WTC11 (cell line): ENCODE measurements at regions not wholly inside any gene's neighbourhood (a gene's known extent, or its start where the extent isn't known, plus 50 kb on each side); places are given as distances from the start of the nearest gene placed in this dataset.

Experiments
- ATAC-seq: fragments of 200-7000 bp; cut with Tn5 transposase; 2 replicates; pipeline ENCODE4 v1.10.0; 2021; ENCODE audit warnings: mild to moderate bottlenecking, moderate library complexity
- CTCF ChIA-PET: fragments of 300-600 bp; sonication (Branson Sonifier 250); formaldehyde crosslinking; loops from one replicate; lab custom pipeline; 2021; ENCODE audit warnings: antibody characterized with exemption; lab: Charles Lee
- POLR2A ChIA-PET: fragments of 350-600 bp; sonication (Branson Sonifier 250); formaldehyde crosslinking; loops from one replicate; lab custom pipeline; 2021; ENCODE audit warnings: antibody characterized with exemption; lab: Charles Lee
- DNase-seq: peaks from one replicate; pipeline ENCODE4 v3.0.0; 2021; ENCODE audit warnings: low spot score
- H3K27ac Mint-ChIP-seq: 2 replicates; pipeline ENCODE4 v1.8.0; 2021; ENCODE audit warnings: mixed read lengths
- H3K27me3 Mint-ChIP-seq: 2 replicates; pipeline ENCODE4 v1.8.0; 2021; ENCODE audit warnings: low read depth, mild to moderate bottlenecking, moderate library complexity, mixed read lengths
- H3K36me3 Mint-ChIP-seq: 2 replicates; pipeline ENCODE4 v1.8.0; 2021; ENCODE audit warnings: mixed read lengths
- H3K4me1 Mint-ChIP-seq: 2 replicates; pipeline ENCODE4 v1.8.0; 2022; ENCODE audit warnings: mixed read lengths
- H3K4me3 Mint-ChIP-seq: 2 replicates; pipeline ENCODE4 v1.8.0; 2021; ENCODE audit warnings: mild to moderate bottlenecking, moderate library complexity, mixed read lengths
- H3K9me3 Mint-ChIP-seq: 2 replicates; pipeline ENCODE4 v1.8.0; 2021; ENCODE audit warnings: mixed read lengths
- ARID4B ChIP-seq: sonication (generic); formaldehyde crosslinking; IDR thresholded peaks from 2 replicates; pipeline ENCODE4 v1.8.0; 2023; ENCODE audit warnings: missing genetic modification reagents, mild to moderate bottlenecking, borderline replicate concordance
- CBFB ChIP-seq: sonication (generic); formaldehyde crosslinking; IDR thresholded peaks from 2 replicates; pipeline ENCODE4 v1.8.1; 2022; ENCODE audit warnings: mild to moderate bottlenecking, low read depth, missing genetic modification reagents
- CREM ChIP-seq: sonication (generic); formaldehyde crosslinking; IDR thresholded peaks from 2 replicates; pipeline ENCODE4 v1.8.1; 2022; ENCODE audit warnings: mild to moderate bottlenecking, missing genetic modification reagents, moderate library complexity
- ELF4 ChIP-seq: sonication (generic); formaldehyde crosslinking; IDR thresholded peaks from 2 replicates; pipeline ENCODE4 v1.8.1; 2022; ENCODE audit warnings: low read depth, mild to moderate bottlenecking, moderate library complexity, missing genetic modification reagents
- EMX1 ChIP-seq: fragments of 250-450 bp; sonication (Bioruptor Pico); IDR thresholded peaks from 2 replicates; pipeline ENCODE4 v1.8.0; 2021; ENCODE audit warnings: mild to moderate bottlenecking
- ESRRA ChIP-seq: sonication (generic); formaldehyde crosslinking; IDR thresholded peaks from 2 replicates; pipeline ENCODE4 v1.8.1; 2022; ENCODE audit warnings: mild to moderate bottlenecking, missing genetic modification reagents, borderline replicate concordance
- HMGA2 ChIP-seq: fragments of 250-450 bp; sonication (Bioruptor Pico); IDR thresholded peaks from 2 replicates; pipeline ENCODE4 v1.4.0; 2021; ENCODE audit warnings: mild to moderate bottlenecking, moderate library complexity
- HMGXB4 ChIP-seq: sonication (generic); formaldehyde crosslinking; IDR thresholded peaks from 2 replicates; pipeline ENCODE4 v1.8.1; 2023; ENCODE audit warnings: mild to moderate bottlenecking, moderate library complexity, missing genetic modification reagents
- IRF2 ChIP-seq: sonication (generic); formaldehyde crosslinking; IDR thresholded peaks from 2 replicates; pipeline ENCODE4 v1.8.0; 2022; ENCODE audit warnings: low read depth, missing genetic modification reagents, borderline replicate concordance
- JAZF1 ChIP-seq: fragments of 250-450 bp; sonication (Bioruptor Pico); IDR thresholded peaks from 2 replicates; pipeline ENCODE4 v1.9.0; 2021; ENCODE audit warnings: moderate library complexity, mild to moderate bottlenecking, inconsistent platforms
- NFE2L1 ChIP-seq: sonication (generic); formaldehyde crosslinking; IDR thresholded peaks from 2 replicates; pipeline ENCODE4 v1.8.1; 2023; ENCODE audit warnings: missing genetic modification reagents
- NR2C2 ChIP-seq: sonication (generic); formaldehyde crosslinking; IDR thresholded peaks from 2 replicates; pipeline ENCODE4 v1.8.0; 2022; ENCODE audit warnings: mild to moderate bottlenecking, missing genetic modification reagents
- NR3C1 ChIP-seq: sonication (generic); formaldehyde crosslinking; conservative IDR thresholded peaks from 2 replicates; pipeline ENCODE4 v1.8.1; 2023; ENCODE audit warnings: low read depth, mild to moderate bottlenecking, missing genetic modification reagents
- RORB ChIP-seq: fragments of 250-450 bp; sonication (Bioruptor Pico); IDR thresholded peaks from 2 replicates; pipeline ENCODE4 v1.9.0; 2021; ENCODE audit warnings: mild to moderate bottlenecking
- SMAD3 ChIP-seq: sonication (generic); formaldehyde crosslinking; IDR thresholded peaks from 2 replicates; pipeline ENCODE4 v1.8.0; 2022; ENCODE audit warnings: missing genetic modification reagents, mild to moderate bottlenecking, borderline replicate concordance
- STAT6 ChIP-seq: sonication (generic); formaldehyde crosslinking; conservative IDR thresholded peaks from 2 replicates; pipeline ENCODE4 v1.8.1; 2023; ENCODE audit warnings: mild to moderate bottlenecking, low read depth, missing genetic modification reagents, moderate library complexity
- ZBTB21 ChIP-seq: sonication (generic); formaldehyde crosslinking; IDR thresholded peaks from 2 replicates; pipeline ENCODE4 v1.8.1; 2023; ENCODE audit warnings: mild to moderate bottlenecking, missing genetic modification reagents, borderline replicate concordance
- ZNF281 ChIP-seq: sonication (generic); formaldehyde crosslinking; IDR thresholded peaks from 2 replicates; pipeline ENCODE4 v1.8.0; 2023; ENCODE audit warnings: mild to moderate bottlenecking, missing genetic modification reagents
- ZNF396 ChIP-seq: fragments of 250-450 bp; sonication (Bioruptor Pico); IDR thresholded peaks from 2 replicates; pipeline ENCODE4 v1.8.0; 2021; ENCODE audit warnings: mild to moderate bottlenecking, moderate library complexity, borderline replicate concordance
- ZNF423 ChIP-seq: fragments of 250-450 bp; sonication (Bioruptor Pico); IDR thresholded peaks from 2 replicates; pipeline ENCODE4 v2.1.2; 2022; ENCODE audit warnings: mild to moderate bottlenecking, moderate library complexity

- TF ChIP-seq STAT6 (CRISPR knock-in tag) (no peak), RORB (CRISPR knock-in tag) (no peak), NR3C1 (CRISPR knock-in tag) (no peak), SMAD3 (CRISPR knock-in tag) (no peak), CREM (CRISPR knock-in tag) (no peak), ZBTB21 (CRISPR knock-in tag) (no peak), JAZF1 (CRISPR knock-in tag) (no peak), ZNF396 (CRISPR knock-in tag) (no peak), ESRRA (no peak), HMGA2 (CRISPR knock-in tag) (no peak), ZNF281 (CRISPR knock-in tag) (no peak), ZNF423 (no peak)
Measured at GRCh38 chr12:94863321-94864035, 140.0 kb downstream of the NDUFA12 start (continued).

- Mint-ChIP-seq H3K4me1 (0 out of 2 replicates have a peak, but pooled peaks cover 5% of the 10 kb centered on the region), H3K36me3 (no peaks in the 10 kb centered on the region), H3K9me3 (no peaks in the 10 kb centered on the region), H3K4me3 (no peak overlapping the region), H3K27me3 (no peaks in the 10 kb centered on the region), H3K27ac (no peak overlapping the region)
- ATAC-seq (no peak), DNase-seq (no peak)
- POLR2A ChIA-PET = no interaction called here
- CTCF ChIA-PET = interaction anchor here (0.6 to 2.4 kb wide), 2 partner anchors 12 to 432 kb away, joined by 3 to 9 read pairs; no protein-coding TSS in a partner anchor
- TF ChIP-seq HMGXB4 (CRISPR knock-in tag) (no peak), CBFB (CRISPR knock-in tag) (no peak)
Measured at GRCh38 chr12:94862421-94862820, 141.1 kb downstream of the NDUFA12 start.

- DNase-seq = no peak
- H3K36me3 Mint-ChIP-seq = no peaks in the 10 kb centered on the region
- 0 out of 2 replicates have a peak, but pooled peaks cover 5% of the 10 kb centered on the region for H3K4me1 Mint-ChIP-seq
- H3K4me3 Mint-ChIP-seq = no peak overlapping the region
- CTCF ChIA-PET = interaction anchor here (0.9 kb wide), 1 partner anchor 19 kb away, joined by 3 read pairs; no protein-coding TSS in a partner anchor
- no peak overlapping the region for H3K27ac Mint-ChIP-seq
- no peak for ATAC-seq
- no peaks in the 10 kb centered on the region for H3K27me3 Mint-ChIP-seq
- POLR2A ChIA-PET = no interaction called here
- H3K9me3 Mint-ChIP-seq = no peaks in the 10 kb centered on the region
- TF ChIP-seq SMAD3 (CRISPR knock-in tag) = no peak
- no peak for TF ChIP-seq EMX1 (CRISPR knock-in tag)
- TF ChIP-seq ARID4B (CRISPR knock-in tag) = no peak
- TF ChIP-seq IRF2 (CRISPR knock-in tag) = no peak
- no peak for TF ChIP-seq NR2C2
- TF ChIP-seq NFE2L1 = no peak
- TF ChIP-seq HMGA2 (CRISPR knock-in tag) = no peak
- no peak for TF ChIP-seq ZNF396 (CRISPR knock-in tag)
- TF ChIP-seq ELF4 (CRISPR knock-in tag) = no peak
Measured at GRCh38 chr12:94856324-94856723, 147.2 kb downstream of the NDUFA12 start.
